CD4-positive, alpha-beta T cell (primary cell): ENCODE measurements at regions not wholly inside any gene's neighbourhood (a gene's known extent, or its start where the extent isn't known, plus 50 kb on each side); places are given as distances from the start of the nearest gene placed in this dataset.

Source experiments
- ATAC-seq: fragments of 200-7000 bp; cut with Tn5 transposase; one replicate; pipeline ENCODE4 v1.10.0; 2022; ENCODE audit warnings: mild to moderate bottlenecking; ENCODE audit not compliant: poor library complexity
- CTCF ChIA-PET: fragments of 350-600 bp; sonication (Branson Sonifier 250); formaldehyde crosslinking; loops from one replicate; lab custom pipeline; 2021; ENCODE audit warnings: antibody characterized with exemption, inconsistent platforms; lab: Charles Lee
- POLR2A ChIA-PET: fragments of 350-600 bp; sonication (Branson Sonifier 250); formaldehyde crosslinking; loops from one replicate; lab custom pipeline; 2021; ENCODE audit warnings: antibody characterized with exemption, inconsistent platforms; lab: Charles Lee
- DNase-seq, 14 experiments: peaks; one replicate each; pipeline ENCODE4 v3.0.0-alpha.2; 2013 to 2020; ENCODE audit warnings: mixed read lengths in 2 of 14
- H3K27ac ChIP-seq, 2 donors: one replicate each; pipeline versions ENCODE4 v1.5.1 to v1.7.0; 2013; ENCODE audit warnings: low read length in 2 of 2, low read depth in 1 of 2, mild to moderate bottlenecking in 1 of 2
- H3K27me3 ChIP-seq, 2 experiments: 1 replicate in 1 of 2; 2 replicates in 1 of 2; pipeline versions ENCODE4 v1.6.1 to v1.7.0; 2013; ENCODE audit warnings: low read length in 2 of 2, control low read depth in 1 of 2, mild to moderate bottlenecking in 1 of 2, moderate library complexity in 1 of 2; ENCODE audit not compliant: insufficient read depth in 2 of 2, control insufficient read depth in 1 of 2
- H3K36me3 ChIP-seq: one replicate; pipeline ENCODE4 v1.6.1; 2013; ENCODE audit warnings: low read length, control low read depth; ENCODE audit not compliant: insufficient read depth
- H3K4me1 ChIP-seq: one replicate; pipeline ENCODE4 v1.6.1; 2013; ENCODE audit warnings: low read length, control low read depth; ENCODE audit not compliant: insufficient read depth
- H3K4me3 ChIP-seq: one replicate; pipeline ENCODE4 v1.5.1; 2013; ENCODE audit warnings: mild to moderate bottlenecking, low read length, moderate library complexity
- H3K9me3 ChIP-seq, 2 experiments: 1 replicate in 1 of 2; 2 replicates in 1 of 2; pipeline versions ENCODE4 v1.6.1 to v1.7.0; 2013; ENCODE audit warnings: low read length in 2 of 2, mild to moderate bottlenecking in 2 of 2, control low read depth in 1 of 2, moderate library complexity in 1 of 2; ENCODE audit not compliant: control insufficient read depth in 1 of 2, insufficient read depth in 1 of 2
- H3K27ac Mint-ChIP-seq: one replicate; pipeline ENCODE4 v1.8.0; 2020; ENCODE audit warnings: mixed read lengths
- H3K27me3 Mint-ChIP-seq: one replicate; pipeline ENCODE4 v1.8.0; 2021; ENCODE audit warnings: mixed read lengths
- H3K36me3 Mint-ChIP-seq: one replicate; pipeline ENCODE4 v1.8.0; 2021; ENCODE audit warnings: low read depth, mixed read lengths
- H3K4me1 Mint-ChIP-seq: one replicate; pipeline ENCODE4 v1.8.0; 2021; ENCODE audit warnings: low read depth, mixed read lengths
- H3K4me3 Mint-ChIP-seq: one replicate; pipeline ENCODE4 v1.8.0; 2020; ENCODE audit warnings: mild to moderate bottlenecking, mixed read lengths
- H3K9me3 Mint-ChIP-seq: one replicate; pipeline ENCODE4 v1.8.0; 2020; ENCODE audit warnings: mixed read lengths
- CTCF ChIP-seq: fragments of 200-600 bp; IDR thresholded peaks from one replicate; pipeline ENCODE4 v1.8.0; 2022; ENCODE audit warnings: antibody characterized with exemption, mild to moderate bottlenecking
- intact Hi-C, 2 experiments: fragments of 100-400 bp; cut with DNase I in 1 of 2; cut with micrococcal nuclease in 1 of 2; formaldehyde crosslinking; loops; one replicate each; pipeline versions ENCODE4 v1.15.1 to v1.9.0; 2023 to 2025; cut with DNase I, micrococcal nuclease

GRCh38 chr5:123879071-123879470 is 367.1 kb downstream of the CSNK1G3 start:
- Mint-ChIP-seq H3K4me1 (no peaks in the 10 kb centered on the region), H3K36me3 (no peaks in the 10 kb centered on the region), H3K27me3 (no peaks in the 10 kb centered on the region), H3K4me3 (no peak overlapping the region), H3K9me3 (peaks cover 2% of the 10 kb centered on the region), H3K27ac (no peak overlapping the region)
- H3K36me3 ChIP-seq = no peaks in the 10 kb centered on the region
- DNase-seq = no peak
- no peak overlapping the region for H3K27ac ChIP-seq
- no peak overlapping the region for H3K4me3 ChIP-seq
- H3K9me3 ChIP-seq = peaks cover 0 to 3% of the 10 kb centered on the region in 2 experiments
- no peak for ATAC-seq
- no peak for TF ChIP-seq CTCF
- POLR2A ChIA-PET = no interaction called here
- H3K27me3 ChIP-seq = no peaks in the 10 kb centered on the region
- CTCF ChIA-PET = no interaction called here
- intact Hi-C loops = no loop called here
- no peaks in the 10 kb centered on the region for H3K4me1 ChIP-seq

GRCh38 chr5:123876276-123876790 is 364.4 kb downstream of the CSNK1G3 start:
- H3K9me3 Mint-ChIP-seq = no peaks in the 10 kb centered on the region
- Histone ChIP-seq H3K36me3 (no peaks in the 10 kb centered on the region), H3K27me3 (no peaks in the 10 kb centered on the region), H3K27ac (no peak overlapping the region), H3K4me1 (no peaks in the 10 kb centered on the region), H3K4me3 (no peak overlapping the region), H3K9me3 (peaks cover 0 to 4% of the 10 kb centered on the region in 2 experiments)
- H3K4me3 Mint-ChIP-seq = no peak overlapping the region
- H3K27me3 Mint-ChIP-seq = no peaks in the 10 kb centered on the region
- CTCF ChIA-PET = interaction anchor here (1.2 kb wide), 1 partner anchor 20 kb away, joined by 3 read pairs; no protein-coding TSS in a partner anchor
- H3K27ac Mint-ChIP-seq = no peak overlapping the region
- H3K36me3 Mint-ChIP-seq = no peaks in the 10 kb centered on the region
- POLR2A ChIA-PET = no interaction called here
- intact Hi-C loops = no loop called here
- no peak for TF ChIP-seq CTCF
- ATAC-seq = no peak
- no peak for DNase-seq
- no peaks in the 10 kb centered on the region for H3K4me1 Mint-ChIP-seq

GRCh38 chr5:123875561-123876275 is 363.7 kb downstream of the CSNK1G3 start:
- H3K36me3 ChIP-seq = no peaks in the 10 kb centered on the region
- no peak overlapping the region for H3K27ac Mint-ChIP-seq
- CTCF ChIA-PET = interaction anchor here (1.2 kb wide), 1 partner anchor 19 kb away, joined by 3 read pairs; no protein-coding TSS in a partner anchor
- H3K4me3 ChIP-seq = no peak overlapping the region
- H3K4me3 Mint-ChIP-seq = no peak overlapping the region
- H3K9me3 ChIP-seq = peaks cover 0 to 6% of the 10 kb centered on the region in 2 experiments
- no peak for TF ChIP-seq CTCF
- H3K9me3 Mint-ChIP-seq = no peaks in the 10 kb centered on the region
- H3K27me3 Mint-ChIP-seq = no peaks in the 10 kb centered on the region
- POLR2A ChIA-PET = no interaction called here
- H3K27me3 ChIP-seq = no peaks in the 10 kb centered on the region
- DNase-seq (no peak), ATAC-seq (no peak)
- no peak overlapping the region for H3K27ac ChIP-seq
- no peaks in the 10 kb centered on the region for H3K36me3 Mint-ChIP-seq
- no peaks in the 10 kb centered on the region for H3K4me1 ChIP-seq
- intact Hi-C loops = no loop called here
- no peaks in the 10 kb centered on the region for H3K4me1 Mint-ChIP-seq
